ENCODE measurements at regions not wholly inside any gene's neighbourhood (a gene's known extent, or its start where the extent isn't known, plus 50 kb on each side); places are given as distances from the start of the nearest gene placed in this dataset.

- H3K9me3 Mint-ChIP-seq: no peaks in the 10 kb centered on the region
- ChIA-PET CTCF (no interaction called here), POLR2A (no interaction called here)
- no peak overlapping the region for H3K4me3 Mint-ChIP-seq
- H3K27me3 Mint-ChIP-seq: no peaks in the 10 kb centered on the region
- DNase-seq: no peak
- no peaks in the 10 kb centered on the region for H3K4me1 Mint-ChIP-seq (ENCODE audit: low read depth)
- intact Hi-C loops (cut with micrococcal nuclease): no loop called here
- no peaks in the 10 kb centered on the region for H3K36me3 Mint-ChIP-seq
- H3K27ac Mint-ChIP-seq: no peak overlapping the region
Observed at GRCh38 chr13:34459856-34460255, 482.2 kb upstream of the NBEA start.

- Mint-ChIP-seq H3K4me1 (ENCODE audit: low read depth) (no peaks in the 10 kb centered on the region), H3K27me3 (no peaks in the 10 kb centered on the region), H3K9me3 (no peaks in the 10 kb centered on the region), H3K36me3 (no peaks in the 10 kb centered on the region), H3K4me3 (no peak overlapping the region), H3K27ac (no peak overlapping the region)
- CTCF ChIA-PET: no interaction called here
- intact Hi-C loops (cut with micrococcal nuclease): no loop called here
- DNase-seq: no peak
- POLR2A ChIA-PET: no interaction called here
Observed at GRCh38 chr13:34462843-34463242, 479.2 kb upstream of the NBEA start.

GRCh38 chr13:34464011-34464410, 478.1 kb upstream of the NBEA start:
- DNase-seq: no peak
- Mint-ChIP-seq H3K27me3 (no peaks in the 10 kb centered on the region), H3K4me3 (no peak overlapping the region), H3K27ac (no peak overlapping the region), H3K9me3 (no peaks in the 10 kb centered on the region), H3K36me3 (no peaks in the 10 kb centered on the region), H3K4me1 (ENCODE audit: low read depth) (no peaks in the 10 kb centered on the region)
- POLR2A ChIA-PET: no interaction called here
- CTCF ChIA-PET: no interaction called here
- intact Hi-C loops (cut with micrococcal nuclease): no loop called here

GRCh38 chr13:34465423-34465922, 476.6 kb upstream of the NBEA start:
- CTCF ChIA-PET: no interaction called here
- H3K27me3 Mint-ChIP-seq: no peaks in the 10 kb centered on the region
- intact Hi-C loops (cut with micrococcal nuclease): no loop called here

GRCh38 chr13:34466301-34466700, 475.8 kb upstream of the NBEA start:
- H3K27me3 Mint-ChIP-seq: no peaks in the 10 kb centered on the region
- H3K4me1 Mint-ChIP-seq (ENCODE audit: low read depth): no peaks in the 10 kb centered on the region
- ChIA-PET POLR2A (no interaction called here), CTCF (no interaction called here)
- no peak overlapping the region for H3K27ac Mint-ChIP-seq
- DNase-seq: no peak
- intact Hi-C loops (cut with micrococcal nuclease): no loop called here
- no peaks in the 10 kb centered on the region for H3K9me3 Mint-ChIP-seq
- no peak overlapping the region for H3K4me3 Mint-ChIP-seq
- H3K36me3 Mint-ChIP-seq: no peaks in the 10 kb centered on the region

More at GRCh38 chr13:34465423-34465922, 476.6 kb upstream of the NBEA start:
- Mint-ChIP-seq H3K36me3 (no peaks in the 10 kb centered on the region), H3K27ac (no peak overlapping the region), H3K4me3 (no peak overlapping the region), H3K9me3 (no peaks in the 10 kb centered on the region), H3K4me1 (ENCODE audit: low read depth) (no peaks in the 10 kb centered on the region)
- DNase-seq: no peak
- POLR2A ChIA-PET: no interaction called here

GRCh38 chr13:34467450-34468083, 474.5 kb upstream of the NBEA start:
- no peak for DNase-seq
- Mint-ChIP-seq H3K4me1 (ENCODE audit: low read depth) (no peaks in the 10 kb centered on the region), H3K27ac (no peak overlapping the region), H3K27me3 (no peaks in the 10 kb centered on the region), H3K36me3 (no peaks in the 10 kb centered on the region), H3K9me3 (no peaks in the 10 kb centered on the region), H3K4me3 (no peak overlapping the region)
- ChIA-PET POLR2A (no interaction called here), CTCF (no interaction called here)
- intact Hi-C loops (cut with micrococcal nuclease): no loop called here

GRCh38 chr13:34469196-34469986, 472.7 kb upstream of the NBEA start:
- H3K27me3 Mint-ChIP-seq: no peaks in the 10 kb centered on the region
- no peak overlapping the region for H3K4me3 Mint-ChIP-seq
- no peaks in the 10 kb centered on the region for H3K9me3 Mint-ChIP-seq
- no peak overlapping the region for H3K27ac Mint-ChIP-seq
- ChIA-PET POLR2A (no interaction called here), CTCF (no interaction called here)
- no peak for DNase-seq
- H3K4me1 Mint-ChIP-seq (ENCODE audit: low read depth): no peaks in the 10 kb centered on the region
- H3K36me3 Mint-ChIP-seq: no peaks in the 10 kb centered on the region
- intact Hi-C loops (cut with micrococcal nuclease): no loop called here

GRCh38 chr13:34474187-34474868, 467.7 kb upstream of the NBEA start:
- no peak for DNase-seq
- H3K27me3 Mint-ChIP-seq: no peaks in the 10 kb centered on the region
- H3K9me3 Mint-ChIP-seq: peaks cover 3% of the 10 kb centered on the region
- intact Hi-C loops (cut with micrococcal nuclease): no loop called here
- ChIA-PET POLR2A (no interaction called here), CTCF (no interaction called here)
- no peak overlapping the region for H3K27ac Mint-ChIP-seq
- no peak overlapping the region for H3K4me3 Mint-ChIP-seq
- no peaks in the 10 kb centered on the region for H3K4me1 Mint-ChIP-seq (ENCODE audit: low read depth)
- no peaks in the 10 kb centered on the region for H3K36me3 Mint-ChIP-seq

- H3K27me3 Mint-ChIP-seq: no peaks in the 10 kb centered on the region
- H3K4me3 Mint-ChIP-seq: no peak overlapping the region
- no peak for DNase-seq
- intact Hi-C loops (cut with micrococcal nuclease): no loop called here
- no peak overlapping the region for H3K27ac Mint-ChIP-seq
- no peaks in the 10 kb centered on the region for H3K36me3 Mint-ChIP-seq
- ChIA-PET CTCF (no interaction called here), POLR2A (no interaction called here)
- H3K9me3 Mint-ChIP-seq: peaks cover 3% of the 10 kb centered on the region
- H3K4me1 Mint-ChIP-seq (ENCODE audit: low read depth): no peaks in the 10 kb centered on the region
Observed at GRCh38 chr13:34478376-34478775, 463.7 kb upstream of the NBEA start.

GRCh38 chr13:34502011-34502410, 440.1 kb upstream of the NBEA start:
- H3K4me3 Mint-ChIP-seq: no peak overlapping the region
- no peak overlapping the region for H3K27ac Mint-ChIP-seq

GRCh38 chr13:34502621-34503020, 439.4 kb upstream of the NBEA start:
- CTCF ChIA-PET: no interaction called here
- no peaks in the 10 kb centered on the region for H3K27me3 Mint-ChIP-seq
- DNase-seq: no peak
- no peak overlapping the region for H3K27ac Mint-ChIP-seq
- intact Hi-C loops (cut with micrococcal nuclease): no loop called here
- POLR2A ChIA-PET: no interaction called here
- peaks cover 6% of the 10 kb centered on the region for H3K9me3 Mint-ChIP-seq
- no peak overlapping the region for H3K4me3 Mint-ChIP-seq
- H3K4me1 Mint-ChIP-seq (ENCODE audit: low read depth): no peaks in the 10 kb centered on the region
- no peaks in the 10 kb centered on the region for H3K36me3 Mint-ChIP-seq

More at GRCh38 chr13:34502011-34502410, 440.1 kb upstream of the NBEA start:
- no peaks in the 10 kb centered on the region for H3K36me3 Mint-ChIP-seq
- H3K9me3 Mint-ChIP-seq: peaks cover 6% of the 10 kb centered on the region
- DNase-seq: no peak
- ChIA-PET POLR2A (no interaction called here), CTCF (no interaction called here)
- intact Hi-C loops (cut with micrococcal nuclease): no loop called here
- H3K27me3 Mint-ChIP-seq: no peaks in the 10 kb centered on the region
- no peaks in the 10 kb centered on the region for H3K4me1 Mint-ChIP-seq (ENCODE audit: low read depth)

GRCh38 chr13:34506796-34507195, 435.3 kb upstream of the NBEA start:
- no peaks in the 10 kb centered on the region for H3K4me1 Mint-ChIP-seq (ENCODE audit: low read depth)
- H3K27ac Mint-ChIP-seq: no peak overlapping the region
- intact Hi-C loops (cut with micrococcal nuclease): no loop called here
- no peak overlapping the region for H3K4me3 Mint-ChIP-seq
- no peaks in the 10 kb centered on the region for H3K9me3 Mint-ChIP-seq
- H3K27me3 Mint-ChIP-seq: no peaks in the 10 kb centered on the region
- no peaks in the 10 kb centered on the region for H3K36me3 Mint-ChIP-seq
- ChIA-PET POLR2A (no interaction called here), CTCF (no interaction called here)
- DNase-seq: no peak

GRCh38 chr13:34507630-34508029, 434.4 kb upstream of the NBEA start:
- no peaks in the 10 kb centered on the region for H3K4me1 Mint-ChIP-seq (ENCODE audit: low read depth)
- no peak for DNase-seq
- no peaks in the 10 kb centered on the region for H3K9me3 Mint-ChIP-seq
- intact Hi-C loops (cut with micrococcal nuclease): no loop called here
- H3K36me3 Mint-ChIP-seq: no peaks in the 10 kb centered on the region
- no peak overlapping the region for H3K27ac Mint-ChIP-seq
- POLR2A ChIA-PET: no interaction called here
- no peaks in the 10 kb centered on the region for H3K27me3 Mint-ChIP-seq
- H3K4me3 Mint-ChIP-seq: no peak overlapping the region
- CTCF ChIA-PET: no interaction called here
